Hindlimb muscle (tissue), 1 donor: ENCODE measurements at regions not wholly inside any gene's neighbourhood (a gene's known extent, or its start where the extent isn't known, plus 50 kb on each side); places are given as distances from the start of the nearest gene placed in this dataset.
"Not testable (repeated sequence)": the region's sequence is repeated elsewhere in the genome, so short reads cannot be mapped to it uniquely, and the experiment has no call there.

ENCODE experiments used
- DNase-seq: peaks from one replicate; pipeline ENCODE4 v3.0.0-alpha.2; 2013

DNA sequence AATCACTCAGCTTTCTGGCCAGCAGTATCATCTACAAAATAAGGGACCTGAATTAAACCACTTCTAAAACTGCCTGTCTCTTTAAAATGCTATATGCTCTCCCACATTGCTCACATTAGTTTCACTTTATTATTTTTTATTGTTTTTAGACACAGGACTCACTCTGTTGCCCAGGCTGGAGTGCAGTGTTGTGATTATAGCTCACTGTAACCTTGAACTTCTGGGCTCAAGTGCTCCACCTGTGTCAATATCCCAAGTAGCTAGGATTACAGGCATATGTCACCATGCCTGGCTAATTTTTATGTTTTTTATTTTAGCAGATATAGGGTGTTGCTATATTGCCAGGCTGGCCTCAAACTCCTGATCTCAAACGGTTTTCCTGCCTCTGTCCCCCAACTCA lies 591.3 kb upstream of the ZNF804A start:
- no peak for DNase-seq

DNA sequence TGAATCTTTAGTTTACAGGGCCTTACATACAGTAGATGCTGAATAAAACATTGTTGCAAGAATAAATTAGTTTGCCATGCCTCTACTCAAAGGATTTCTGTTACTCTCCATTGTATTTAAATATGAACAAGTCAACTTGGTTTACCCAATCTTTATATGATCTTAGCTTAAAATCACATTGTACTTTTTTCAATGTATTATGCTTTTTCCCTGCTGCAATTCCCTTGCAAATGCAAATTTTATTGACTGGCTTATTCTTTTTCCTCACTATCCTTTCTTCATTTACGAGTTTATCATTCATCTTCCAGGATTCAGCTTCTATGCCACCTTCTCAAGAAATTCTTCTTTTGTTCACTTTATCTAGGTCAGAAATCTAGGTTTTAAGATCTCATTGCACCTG lies 571.4 kb upstream of the ZNF804A start:
- no peak for DNase-seq

DNA sequence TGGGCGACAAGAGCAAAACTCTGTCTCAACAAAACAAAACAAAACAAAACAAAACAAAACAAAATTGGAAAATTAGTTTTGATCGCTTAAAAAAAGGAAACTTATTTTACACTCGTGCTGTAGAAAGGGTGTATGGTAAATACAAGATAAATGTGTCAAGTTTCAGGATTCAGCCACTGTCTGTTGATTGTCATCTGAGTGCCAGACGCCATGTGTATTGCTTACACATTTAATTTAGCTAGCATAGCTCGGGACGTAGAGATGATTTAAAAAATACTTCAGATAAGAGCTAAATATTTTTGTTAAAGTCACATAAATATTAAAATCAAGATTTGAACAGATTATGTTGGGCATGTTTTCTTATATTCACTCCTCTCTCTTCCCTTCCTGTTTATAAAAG lies 568.1 kb upstream of the ZNF804A start:
- DNase-seq, result no peak

DNA sequence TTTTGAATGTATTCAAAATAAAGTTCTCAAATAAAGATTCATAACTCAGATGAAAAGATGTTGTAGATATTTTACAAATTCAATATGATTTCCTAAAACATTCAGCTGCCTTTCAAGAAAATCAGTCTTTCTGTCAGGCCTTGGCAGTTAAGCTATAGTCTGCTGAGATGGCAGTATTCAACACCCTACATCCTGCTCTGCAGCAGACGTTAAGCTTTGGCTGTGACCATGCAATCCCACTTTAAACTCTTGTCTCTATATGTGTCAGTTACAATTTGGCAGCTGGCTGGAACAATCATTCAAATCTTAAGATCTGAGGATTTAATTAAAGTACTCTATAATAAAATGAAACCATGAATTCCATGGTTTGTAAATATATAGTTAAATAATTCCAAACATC lies 567.3 kb upstream of the ZNF804A start:
- DNase-seq, result no peak

DNA sequence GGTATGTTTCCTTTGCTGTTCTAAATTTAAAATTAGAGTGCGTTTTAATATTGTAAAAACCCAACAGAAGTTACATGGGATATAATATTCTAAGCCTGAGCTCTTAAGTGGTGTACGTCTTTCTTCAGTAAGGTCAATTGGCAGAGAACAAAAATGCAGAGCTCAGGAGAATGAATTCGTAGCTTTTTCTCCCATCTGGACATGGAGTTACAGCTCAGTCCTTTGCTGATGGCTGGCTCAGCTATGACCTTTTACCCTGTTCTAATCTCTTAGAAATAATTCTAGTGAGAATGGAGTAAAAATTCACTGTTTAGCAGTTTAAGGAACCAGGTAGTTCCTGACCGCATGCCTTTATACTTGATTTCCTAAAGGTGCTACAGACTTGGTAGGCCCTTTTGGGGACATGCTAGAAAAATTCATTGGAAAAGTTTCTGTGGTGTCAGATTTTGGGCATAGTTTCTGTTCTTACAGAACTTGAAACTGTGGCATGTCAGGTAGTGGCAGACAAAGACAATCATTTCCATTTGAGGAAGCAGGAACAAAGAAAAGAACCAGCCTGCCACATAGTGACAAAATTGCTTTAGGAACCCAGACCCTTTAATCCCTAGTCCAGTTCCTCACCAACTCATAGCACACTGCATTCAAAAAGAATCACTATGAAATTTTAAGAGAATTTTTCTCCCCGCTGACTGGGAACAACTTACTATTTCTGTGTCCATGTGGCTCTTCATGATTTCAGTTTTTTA lies 566.8 kb upstream of the ZNF804A start:
- DNase-seq, result no peak

GRCh38 chr2:184032983-184033382 lies 565.3 kb upstream of the ZNF804A start:
- DNase-seq, result no peak

- DNase-seq, result no peak
These were observed 561.1 kb upstream of the ZNF804A start for GRCh38 chr2:184037273-184037672.

DNA sequence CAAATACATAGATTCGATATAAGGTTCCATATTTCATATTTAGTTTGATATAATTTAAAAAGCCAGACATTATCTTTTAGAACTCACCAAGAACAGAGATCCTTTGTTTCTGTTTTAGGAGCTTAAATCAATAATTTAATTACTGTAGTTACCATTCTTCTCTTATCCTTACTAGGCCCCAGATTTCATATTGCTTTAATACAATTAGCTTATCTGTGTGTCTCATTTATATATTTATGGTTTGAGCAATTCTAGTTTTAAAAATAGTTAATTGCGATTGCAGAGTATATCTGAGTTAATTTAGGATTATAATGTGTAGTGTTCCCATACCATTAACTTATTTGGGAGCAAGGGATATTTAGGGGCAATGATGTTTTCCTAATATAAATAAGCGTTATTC lies 558.8 kb upstream of the ZNF804A start:
- DNase-seq, result no peak

- DNase-seq, result no peak
These were observed 558.1 kb upstream of the ZNF804A start for GRCh38 chr2:184040230-184040629.

DNA sequence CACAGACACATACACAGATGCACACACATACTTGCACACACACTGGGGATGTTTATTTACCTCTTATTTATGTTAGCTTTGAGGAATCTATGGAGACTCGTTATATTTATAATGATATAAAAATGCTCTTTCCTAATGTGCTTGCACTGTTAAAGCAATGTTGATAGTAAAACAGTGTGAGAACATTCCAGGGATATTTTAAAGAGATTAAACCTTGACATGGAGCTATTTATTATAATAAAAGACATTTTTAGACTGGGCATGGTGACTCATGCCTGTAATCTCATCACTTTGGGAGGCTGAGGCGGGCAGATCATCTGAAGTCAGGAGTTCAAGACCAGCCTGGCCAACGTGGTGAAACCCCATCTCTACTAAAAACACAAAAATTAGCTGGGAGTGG lies 557.3 kb upstream of the ZNF804A start:
- DNase-seq, result no peak

DNA sequence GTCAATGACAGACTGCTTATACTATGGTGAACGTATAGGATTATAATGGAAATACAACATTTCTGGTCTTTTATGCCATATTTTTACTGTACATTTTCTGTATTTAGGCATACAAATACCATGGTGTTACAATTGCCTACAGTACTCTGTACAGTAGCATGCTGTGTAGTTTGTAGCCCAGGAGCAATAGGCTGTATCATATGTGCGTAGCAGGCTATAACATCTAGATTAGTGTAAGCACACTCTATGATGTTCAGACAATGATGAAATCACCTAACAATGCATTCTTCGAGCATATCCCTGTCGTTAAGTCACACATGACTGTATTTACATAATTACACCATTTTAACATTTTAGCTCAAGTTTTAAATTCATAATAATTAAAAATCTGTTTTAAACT lies 556.6 kb upstream of the ZNF804A start:
- DNase-seq, result no peak

- no peak for DNase-seq
These were observed 550.8 kb upstream of the ZNF804A start for GRCh38 chr2:184047536-184047935.

DNA sequence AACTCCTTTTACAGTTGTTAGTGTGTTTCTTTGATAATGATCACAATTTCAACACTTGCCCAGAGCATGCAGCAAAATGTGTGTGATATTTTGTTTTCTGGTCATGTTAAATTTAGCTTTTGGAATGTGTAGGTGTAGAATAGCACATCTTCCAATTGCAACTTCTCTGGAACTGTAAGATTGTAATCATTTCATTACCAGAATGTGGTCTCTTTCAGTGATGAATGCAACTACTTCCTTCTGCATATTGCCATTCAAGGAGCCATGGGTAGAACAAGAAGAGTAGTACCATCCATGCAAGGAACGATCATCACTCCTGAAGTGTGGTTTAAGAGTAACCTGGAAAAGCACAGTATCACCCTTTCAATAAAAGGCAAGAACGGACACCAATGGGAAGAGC lies 548.8 kb upstream of the ZNF804A start:
- DNase-seq, result no peak

- DNase-seq, result no peak
These were observed 545.0 kb upstream of the ZNF804A start for GRCh38 chr2:184053326-184053725.

- DNase-seq, result not testable (repeated sequence)
These were observed 543.9 kb upstream of the ZNF804A start for GRCh38 chr2:184054419-184054818.

DNA sequence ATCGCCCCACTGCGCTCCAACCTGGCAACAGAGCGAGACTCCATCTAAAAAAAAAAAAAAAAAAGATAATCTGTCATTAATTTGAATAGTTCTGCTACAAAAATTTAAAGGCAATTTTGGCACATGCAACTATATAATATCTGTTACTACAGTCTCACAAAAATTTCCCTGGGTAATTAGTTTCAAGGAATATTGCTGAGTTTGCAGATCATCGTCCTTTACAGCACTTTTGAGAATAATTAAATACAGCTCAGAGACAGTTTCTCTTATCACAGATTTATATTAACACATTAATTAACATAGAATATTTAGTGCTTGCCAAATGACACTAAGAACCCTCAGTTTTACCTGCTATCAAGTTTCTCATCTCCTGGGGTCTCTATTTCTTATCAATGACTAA lies 540.4 kb upstream of the ZNF804A start:
- DNase-seq, result no peak

GRCh38 chr2:184060268-184060667 lies 538.1 kb upstream of the ZNF804A start:
- not testable (repeated sequence) for DNase-seq

GRCh38 chr2:184067502-184067901 lies 530.8 kb upstream of the ZNF804A start:
- DNase-seq, result no peak

- no peak for DNase-seq
These were observed 525.9 kb upstream of the ZNF804A start for GRCh38 chr2:184072470-184072869.

- DNase-seq, result no peak
These were observed 519.8 kb upstream of the ZNF804A start for GRCh38 chr2:184078496-184078895.

- DNase-seq, result no peak
These were observed 506.9 kb upstream of the ZNF804A start for GRCh38 chr2:184091456-184091855.

- DNase-seq, result no peak
These were observed 484.5 kb upstream of the ZNF804A start for GRCh38 chr2:184113696-184114403.

DNA sequence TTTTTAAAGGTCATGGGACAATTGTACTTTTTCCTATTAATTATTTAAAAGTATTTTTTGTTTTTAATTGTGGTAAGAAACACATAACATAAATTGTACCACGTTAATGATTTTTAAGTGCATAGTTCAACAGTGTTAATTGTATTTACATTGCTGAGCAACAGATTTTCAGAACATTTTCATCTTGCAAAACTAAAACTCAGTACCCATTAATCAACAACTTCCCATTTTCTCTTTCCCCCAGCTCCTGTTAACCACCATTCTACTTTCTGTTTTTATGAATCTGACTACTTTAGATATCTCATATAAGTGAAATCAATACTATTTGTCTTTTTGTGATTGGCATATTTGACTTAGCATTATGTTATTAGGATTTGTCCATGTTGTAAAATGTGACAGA lies 483.9 kb upstream of the ZNF804A start:
- no peak for DNase-seq
